A549 (cell line): ENCODE measurements at regions not wholly inside any gene's neighbourhood (a gene's known extent, or its start where the extent isn't known, plus 50 kb on each side); places are given as distances from the start of the nearest gene placed in this dataset.

ENCODE experiments used
- ATAC-seq, 2 experiments: fragments of 200-7000 bp in 1 of 2; fragments of >200 bp in 1 of 2; cut with Nextera tagmentation in 1 of 2; cut with Tn5 transposase in 1 of 2; 3 replicates each; pipeline versions ENCODE4 v1.8.0 to v1.9.1; 2018 to 2020; ENCODE audit warnings: mild to moderate bottlenecking in 1 of 2, moderate library complexity in 1 of 2
- CTCF ChIA-PET: fragments of 300-600 bp; sonication (Branson Sonifier 250); formaldehyde crosslinking; extraction: SDS; loops from one replicate; lab custom pipeline; 2021; ENCODE audit warnings: antibody characterized with exemption, inconsistent platforms; lab: Yijun Ruan, JAX
- POLR2A ChIA-PET: fragments of 350-600 bp; formaldehyde crosslinking; extraction: SDS; loops from one replicate; lab custom pipeline; 2021; ENCODE audit warnings: antibody characterized with exemption, inconsistent platforms; lab: Yijun Ruan, JAX
- DNase-seq, 2 experiments: peaks; one replicate each; pipeline versions ENCODE4 v3.0.0 to v3.0.0-alpha.2; 2011 to 2016; ENCODE audit warnings: low read depth in 1 of 2, low spot score in 1 of 2
- FAIRE-seq: peaks from 2 replicates; lab custom pipeline; 2011; peaks lifted over from hg19 to GRCh38; lab: Jason Lieb, UNC
- H3K27ac ChIP-seq, 2 experiments: fragments of >200 bp; sonication (Bioruptor Twin); formaldehyde crosslinking; 3 replicates each; pipeline ENCODE4 v1.5.1; 2016 to 2017
- H3K4me1 ChIP-seq: fragments of >200 bp; sonication (Bioruptor Twin); formaldehyde crosslinking; 3 replicates; pipeline ENCODE4 v1.6.1; 2016
- H3K4me2 ChIP-seq: fragments of >200 bp; sonication (Bioruptor Twin); formaldehyde crosslinking; 3 replicates; pipeline ENCODE4 v1.6.1; 2016
- H3K4me3 ChIP-seq: fragments of >200 bp; sonication (Bioruptor Twin); formaldehyde crosslinking; 3 replicates; pipeline ENCODE4 v1.5.1; 2016
- H3K9me3 ChIP-seq: fragments of >200 bp; sonication (Bioruptor Twin); formaldehyde crosslinking; 3 replicates; pipeline ENCODE4 v1.6.1; 2016
- ATOH8 ChIP-seq: fragments of 250-450 bp; sonication (Bioruptor Pico); IDR thresholded peaks from 2 replicates; pipeline ENCODE4 v1.5.0; 2020; ENCODE audit warnings: low read depth, mild to moderate bottlenecking, moderate library complexity
- BHLHE40 ChIP-seq: IDR thresholded peaks from 2 replicates; pipeline ENCODE4 v1.6.1; 2012; ENCODE audit warnings: low read depth, low read length, inconsistent platforms
- CEBPB ChIP-seq, 2 experiments: fragments of >200 bp in 1 of 2; sonication (Bioruptor Twin) in 1 of 2; formaldehyde crosslinking in 1 of 2; IDR thresholded peaks; 2 replicates each; pipeline ENCODE4 v1.6.1; 2012 to 2016
- CTCF ChIP-seq: fragments of >200 bp; sonication (Bioruptor Twin); formaldehyde crosslinking; IDR thresholded peaks from 3 replicates; pipeline ENCODE4 v1.5.1; 2016
- ELK1 ChIP-seq: fragments of 150-350 bp; IDR thresholded peaks from 2 replicates; pipeline ENCODE4 v1.6.1; 2014; ENCODE audit warnings: low read depth, mild to moderate bottlenecking, low read length
- EP300 ChIP-seq, 2 experiments: fragments of >200 bp; sonication (Bioruptor Twin); formaldehyde crosslinking; IDR thresholded peaks; 2 replicates in 1 of 2; 3 replicates in 1 of 2; pipeline ENCODE4 v1.6.1; 2016 to 2017
- ESRRA ChIP-seq: fragments of 150-350 bp; IDR thresholded peaks from 2 replicates; pipeline ENCODE4 v1.6.1; 2014; ENCODE audit warnings: mild to moderate bottlenecking, low read length, borderline replicate concordance
- FOSL2 ChIP-seq, 2 experiments: fragments of 450-650 bp in 1 of 2; fragments of >200 bp in 1 of 2; sonication (Bioruptor Twin) in 1 of 2; formaldehyde crosslinking; IDR thresholded peaks; 2 replicates each; pipeline versions ENCODE4 v1.5.0 to v1.6.1; 2016 to 2020; ENCODE audit warnings: mild to moderate bottlenecking in 1 of 2, moderate library complexity in 1 of 2
- GATA3 ChIP-seq: IDR thresholded peaks from 2 replicates; pipeline ENCODE4 v1.6.1; 2012; ENCODE audit warnings: borderline replicate concordance
- HOXB13 ChIP-seq: fragments of 250-450 bp; sonication (Bioruptor Pico); IDR thresholded peaks from 2 replicates; pipeline ENCODE4 v1.5.0; 2020; ENCODE audit warnings: low read depth, mild to moderate bottlenecking, moderate library complexity
- JUN ChIP-seq, 2 experiments: fragments of >200 bp; sonication (Bioruptor Twin); formaldehyde crosslinking; IDR thresholded peaks; 2 replicates in 1 of 2; 3 replicates in 1 of 2; pipeline ENCODE4 v1.6.1; 2016 to 2017
- JUNB ChIP-seq: fragments of >200 bp; sonication (Bioruptor Twin); formaldehyde crosslinking; IDR thresholded peaks from 2 replicates; pipeline ENCODE4 v1.6.1; 2016
- KDM1A ChIP-seq: fragments of 200-600 bp; sonication (generic); IDR thresholded peaks from 2 replicates; pipeline ENCODE4 v1.6.1; 2016; ENCODE audit warnings: low read depth, mild to moderate bottlenecking
- KDM5A ChIP-seq: fragments of 200-600 bp; sonication (generic); IDR thresholded peaks from 2 replicates; pipeline ENCODE4 v1.6.1; 2016; ENCODE audit warnings: antibody characterized with exemption, mild to moderate bottlenecking
- MAFK ChIP-seq: fragments of 450-650 bp; IDR thresholded peaks from 2 replicates; pipeline ENCODE4 v1.6.1; 2014; ENCODE audit not compliant: partially characterized antibody
- MAX ChIP-seq: IDR thresholded peaks from 2 replicates; pipeline ENCODE4 v1.6.1; 2012
- NPAS2 ChIP-seq: fragments of 250-450 bp; sonication (Bioruptor Pico); IDR thresholded peaks from 2 replicates; pipeline ENCODE4 v1.8.0; 2022; ENCODE audit warnings: mild to moderate bottlenecking, moderate library complexity, borderline replicate concordance
- POLR2AphosphoS2 ChIP-seq: conservative IDR thresholded peaks from 2 replicates; pipeline ENCODE4 v1.6.1; 2012; ENCODE audit warnings: low read length, improper control_type of control experiment, inconsistent platforms
- RAD21 ChIP-seq, 2 experiments: fragments of >200 bp in 1 of 2; sonication (Bioruptor Twin) in 1 of 2; formaldehyde crosslinking in 1 of 2; IDR thresholded peaks in 1 of 2; conservative IDR thresholded peaks in 1 of 2; 2 replicates in 1 of 2; 3 replicates in 1 of 2; pipeline ENCODE4 v1.6.1; 2012 to 2018; ENCODE audit warnings: inconsistent platforms in 1 of 2
- RARB ChIP-seq: fragments of 250-450 bp; sonication (Bioruptor Pico); IDR thresholded peaks from 2 replicates; pipeline ENCODE4 v1.8.0; 2021; ENCODE audit warnings: mild to moderate bottlenecking, moderate library complexity
- REST ChIP-seq: fragments of 200-600 bp; sonication (generic); IDR thresholded peaks from 2 replicates; pipeline ENCODE4 v1.6.1; 2016; ENCODE audit warnings: antibody characterized with exemption, mild to moderate bottlenecking, moderate library complexity
- SMC3 ChIP-seq: fragments of >200 bp; sonication (Bioruptor Twin); formaldehyde crosslinking; IDR thresholded peaks from 3 replicates; pipeline ENCODE4 v1.6.1; 2018; ENCODE audit warnings: inconsistent platforms
- TP53 ChIP-seq: fragments of 250-450 bp; sonication (Bioruptor Pico); IDR thresholded peaks from 2 replicates; pipeline ENCODE4 v1.5.0; 2021; ENCODE audit warnings: mild to moderate bottlenecking, moderate library complexity
- ZC3H11A ChIP-seq: fragments of 450-650 bp; IDR thresholded peaks from 2 replicates; pipeline ENCODE4 v1.6.1; 2014; ENCODE audit warnings: antibody characterized with exemption, mild to moderate bottlenecking
- ZNF302 ChIP-seq: fragments of 250-450 bp; sonication (Bioruptor Pico); IDR thresholded peaks from 2 replicates; pipeline ENCODE4 v1.9.0; 2021; ENCODE audit warnings: inconsistent platforms, mild to moderate bottlenecking, moderate library complexity
- ZSCAN20 ChIP-seq: fragments of 250-450 bp; sonication (Bioruptor Pico); IDR thresholded peaks from 2 replicates; pipeline ENCODE4 v1.8.0; 2022; ENCODE audit warnings: mild to moderate bottlenecking, moderate library complexity
- WGBS: methylation state at CpG from one replicate; pipeline ENCODE4 v1.1.6; 2017; ENCODE audit errors: missing lambda C conversion rate; 5-methylcytosine and 5-hydroxymethylcytosine counted together

GRCh38 chr13:99656092-99656745 lies 154.9 kb downstream of the TM9SF2 start:
- DNase-seq (peak; percentile 47 to 84), FAIRE-seq (no peak), ATAC-seq (peak; percentile 65 to 77; a peak in 5 of 6 replicates)
- no peaks in the 10 kb centered on the region for H3K9me3 ChIP-seq
- CTCF ChIA-PET = interaction anchor here (0.6 to 3.0 kb wide), 46 partner anchors 9 to 1589 kb away, joined by 3 to 15 read pairs (median 4); partner anchors contain the start of gene CLYBL
- peak overlapping the region; percentile 91 to 93 for H3K27ac ChIP-seq
- H3K4me3 ChIP-seq = peak overlapping the region; percentile 42
- H3K4me2 ChIP-seq = peak overlapping the region; percentile 93
- H3K4me1 ChIP-seq = peaks cover 29% of the 10 kb centered on the region
- peak; percentile 82 to 84 for TF ChIP-seq RAD21 (conservative IDR thresholded peaks at IDR 0.05 in 1 of 2, IDR thresholded peaks at IDR 0.05 in 1 of 2)
- no peak for TF ChIP-seq ELK1
- TF ChIP-seq REST = no peak
- peak; percentile 51; the same call in 2 of the 3 replicates for TF ChIP-seq SMC3
- TF ChIP-seq NPAS2 = no peak
- TF ChIP-seq CTCF = peak; percentile 83
- no peak for TF ChIP-seq ZC3H11A
- peak; percentile 36; the same call in 1 of the 2 replicates for TF ChIP-seq KDM5A
- no peak for TF ChIP-seq ATOH8 (CRISPR knock-in tag)
- no peak for TF ChIP-seq TP53 (CRISPR knock-in tag)
- TF ChIP-seq HOXB13 (CRISPR knock-in tag) = no peak
- TF ChIP-seq KDM1A = no peak
- no peak for TF ChIP-seq ZNF302 (CRISPR knock-in tag)
- no peak for TF ChIP-seq CEBPB (IDR thresholded peaks at IDR 0.05)
- POLR2A ChIA-PET = interaction anchor here (1.7 kb wide), 1 partner anchor 314 kb away, joined by 6 read pairs; no protein-coding TSS in a partner anchor
- WGBS = 5% methylated on average over 8 of the region's 8 CpGs

- Histone ChIP-seq H3K27ac (peak overlapping the region; percentile 91 to 93), H3K4me3 (peak overlapping the region; percentile 42), H3K9me3 (no peaks in the 10 kb centered on the region), H3K4me1 (peaks cover 29% of the 10 kb centered on the region), H3K4me2 (peak overlapping the region; percentile 93)
- DNase-seq (peak; percentile 87 to 96), FAIRE-seq (no peak), ATAC-seq (peak; percentile 76 to 86)
- CTCF ChIA-PET = interaction anchor here (0.6 to 3.0 kb wide), 33 partner anchors 10 to 1501 kb away, joined by 3 to 15 read pairs (median 4); partner anchors contain the start of gene CLYBL
- peak; percentile 61 for TF ChIP-seq JUNB
- TF ChIP-seq JUN (IDR thresholded peaks at IDR 0.05) = peak; percentile 5 to 32; a peak in 2 of 5 replicates
- no peak for TF ChIP-seq RARB (CRISPR knock-in tag)
- no peak for TF ChIP-seq ESRRA
- peak; percentile 80 for TF ChIP-seq MAFK
- TF ChIP-seq MAX = peak; percentile 65
- peak; percentile 66; the same call in 1 of the 2 replicates for TF ChIP-seq GATA3
- no peak for TF ChIP-seq KDM5A
- TF ChIP-seq POLR2AphosphoS2 = no peak
- TF ChIP-seq ZSCAN20 (CRISPR knock-in tag) = no peak
- TF ChIP-seq EP300 (IDR thresholded peaks at IDR 0.05) = peak in 1 of 2 experiments; percentile 54; a peak in 1 of 5 replicates
- TF ChIP-seq FOSL2 (IDR thresholded peaks at IDR 0.05) = no peak
- TF ChIP-seq FOSL2 (CRISPR knock-in tag; IDR thresholded peaks at IDR 0.05) = peak; percentile 76
- peak; percentile 90 for TF ChIP-seq BHLHE40
- POLR2A ChIA-PET = interaction anchor here (1.7 kb wide), 1 partner anchor 315 kb away, joined by 6 read pairs; no protein-coding TSS in a partner anchor
- 8% methylated on average over 14 of the region's 17 CpGs for WGBS
Measured at GRCh38 chr13:99655351-99656091, 154.2 kb downstream of the TM9SF2 start.
